ENCODE measurements at regions not wholly inside any gene's neighbourhood (a gene's known extent, or its start where the extent isn't known, plus 50 kb on each side); places are given as distances from the start of the nearest gene placed in this dataset.

DNA sequence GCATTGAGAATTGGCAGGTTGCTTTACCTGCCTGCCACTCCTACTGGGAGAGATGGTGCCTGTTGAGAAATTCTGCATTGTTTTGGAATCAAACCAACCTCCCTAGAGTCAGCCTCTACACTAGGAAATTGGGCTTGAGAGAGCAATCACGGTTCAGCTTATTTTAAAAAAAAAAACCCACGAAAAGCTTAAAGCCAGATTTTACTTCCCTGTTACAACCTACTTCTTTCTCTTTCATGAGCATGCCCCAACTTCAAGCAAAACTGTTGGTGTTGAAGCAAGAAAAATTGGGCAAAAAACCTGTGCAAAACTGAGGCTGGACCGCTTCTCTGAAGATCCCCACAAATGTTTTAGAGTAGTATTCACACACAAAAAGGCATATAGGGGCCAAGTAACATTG is 134.6 kb upstream of the ZEB2 start:
- Histone ChIP-seq H3K27me3 (ENCODE audit: control insufficient read depth in 3 of 3, insufficient read depth in 3 of 3, low read length in 3 of 3) (no peaks in the 10 kb centered on the region), H3K4me1 (ENCODE audit: control insufficient read depth in 3 of 3, insufficient read depth in 2 of 3, low read depth in 1 of 3, low read length in 2 of 3) (no peaks in the 10 kb centered on the region), H3K4me3 (ENCODE audit: low read depth in 1 of 3, low read length in 3 of 3) (no peak overlapping the region), H3K27ac (ENCODE audit: low read depth in 1 of 3, low read length in 2 of 3) (no peak overlapping the region), H3K9me3 (ENCODE audit: control insufficient read depth in 2 of 2, insufficient read depth in 1 of 2, low read depth in 1 of 2, low read length in 1 of 2) (no peaks in the 10 kb centered on the region), H3K36me3 (ENCODE audit: control insufficient read depth in 3 of 3, insufficient read depth in 2 of 3, low read depth in 1 of 3, low read length in 3 of 3) (no peaks in the 10 kb centered on the region)
- no peak for FAIRE-seq
- no peak for DNase-seq
- 70 to 82% (median 74%) methylated on average over 3 of the region's 3 CpGs for WGBS, 3 donors

DNA sequence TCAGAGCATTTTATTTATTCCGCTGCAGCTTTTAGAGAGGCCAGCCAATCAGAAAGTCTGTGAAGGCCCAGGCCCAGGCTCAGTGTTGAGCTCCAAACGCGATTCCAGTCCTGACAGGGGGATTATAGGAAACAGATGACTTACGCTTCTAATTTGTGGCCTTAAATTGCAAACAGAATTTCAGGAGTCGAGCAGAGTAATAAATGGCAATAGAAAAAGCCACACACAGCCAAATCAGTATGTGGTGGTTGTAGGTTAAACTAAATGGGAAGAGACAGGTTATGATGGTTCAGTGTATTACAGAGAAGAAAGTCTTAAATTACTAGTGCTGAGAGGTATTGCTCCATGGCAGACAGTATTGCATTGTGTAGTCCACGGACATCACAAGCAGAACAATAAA is 131.0 kb upstream of the ZEB2 start:
- H3K4me1 ChIP-seq (ENCODE audit: control insufficient read depth in 3 of 3, insufficient read depth in 2 of 3, low read depth in 1 of 3, low read length in 2 of 3): no peaks in the 10 kb centered on the region
- no peaks in the 10 kb centered on the region for H3K9me3 ChIP-seq (ENCODE audit: control insufficient read depth in 2 of 2, insufficient read depth in 1 of 2, low read depth in 1 of 2, low read length in 1 of 2)
- no peak overlapping the region for H3K4me3 ChIP-seq (ENCODE audit: low read depth in 1 of 3, low read length in 3 of 3)
- WGBS, 3 donors: 86 to 91% (median 87%) methylated on average over 6 of the region's 6 CpGs
- H3K27ac ChIP-seq (ENCODE audit: low read depth in 1 of 3, low read length in 2 of 3): no peak overlapping the region
- FAIRE-seq: no peak
- no peaks in the 10 kb centered on the region for H3K27me3 ChIP-seq (ENCODE audit: control insufficient read depth in 3 of 3, insufficient read depth in 3 of 3, low read length in 3 of 3)
- no peaks in the 10 kb centered on the region for H3K36me3 ChIP-seq (ENCODE audit: control insufficient read depth in 3 of 3, insufficient read depth in 2 of 3, low read depth in 1 of 3, low read length in 3 of 3)
- DNase-seq: no peak

DNA sequence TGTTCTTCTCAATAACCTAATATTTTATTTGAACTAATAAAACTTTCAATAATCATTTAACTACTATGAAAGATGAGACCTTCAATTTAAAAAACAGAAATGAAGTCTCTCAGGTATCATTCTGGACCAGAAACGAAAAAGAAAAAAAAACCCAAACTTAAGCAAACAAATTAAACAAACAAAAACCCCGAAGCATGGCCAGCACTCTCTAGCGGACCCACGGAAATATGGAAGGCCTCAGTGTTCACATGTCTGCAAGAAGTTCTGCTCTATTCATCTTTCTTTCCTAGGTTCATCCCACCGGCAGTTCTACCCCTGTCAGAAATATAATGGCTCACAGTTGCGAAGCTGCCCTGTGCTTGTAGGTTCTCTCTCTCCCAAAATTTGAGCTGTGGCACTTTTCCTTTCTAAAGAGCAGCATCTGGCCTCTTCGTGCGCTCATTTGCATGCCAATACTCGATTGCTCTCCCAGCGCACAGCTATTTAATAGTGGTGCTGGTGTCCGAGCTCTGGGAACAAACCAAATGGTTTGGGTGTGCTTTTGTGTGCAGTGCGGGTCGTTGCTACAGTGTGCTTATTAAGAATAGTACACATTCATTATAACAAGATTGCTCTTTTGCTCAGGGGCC is 129.0 kb upstream of the ZEB2 start:
- WGBS, 3 donors: 79 to 83% (median 80%) methylated on average over 13 of the region's 13 CpGs
- FAIRE-seq: no peak
- Histone ChIP-seq H3K4me1 (ENCODE audit: control insufficient read depth in 3 of 3, insufficient read depth in 2 of 3, low read depth in 1 of 3, low read length in 2 of 3) (no peaks in the 10 kb centered on the region), H3K27me3 (ENCODE audit: control insufficient read depth in 3 of 3, insufficient read depth in 3 of 3, low read length in 3 of 3) (no peaks in the 10 kb centered on the region), H3K9me3 (ENCODE audit: control insufficient read depth in 2 of 2, insufficient read depth in 1 of 2, low read depth in 1 of 2, low read length in 1 of 2) (no peaks in the 10 kb centered on the region), H3K36me3 (ENCODE audit: control insufficient read depth in 3 of 3, insufficient read depth in 2 of 3, low read depth in 1 of 3, low read length in 3 of 3) (no peaks in the 10 kb centered on the region), H3K4me3 (ENCODE audit: low read depth in 1 of 3, low read length in 3 of 3) (no peak overlapping the region), H3K27ac (ENCODE audit: low read depth in 1 of 3, low read length in 2 of 3) (no peak overlapping the region)
- DNase-seq: no peak

DNA sequence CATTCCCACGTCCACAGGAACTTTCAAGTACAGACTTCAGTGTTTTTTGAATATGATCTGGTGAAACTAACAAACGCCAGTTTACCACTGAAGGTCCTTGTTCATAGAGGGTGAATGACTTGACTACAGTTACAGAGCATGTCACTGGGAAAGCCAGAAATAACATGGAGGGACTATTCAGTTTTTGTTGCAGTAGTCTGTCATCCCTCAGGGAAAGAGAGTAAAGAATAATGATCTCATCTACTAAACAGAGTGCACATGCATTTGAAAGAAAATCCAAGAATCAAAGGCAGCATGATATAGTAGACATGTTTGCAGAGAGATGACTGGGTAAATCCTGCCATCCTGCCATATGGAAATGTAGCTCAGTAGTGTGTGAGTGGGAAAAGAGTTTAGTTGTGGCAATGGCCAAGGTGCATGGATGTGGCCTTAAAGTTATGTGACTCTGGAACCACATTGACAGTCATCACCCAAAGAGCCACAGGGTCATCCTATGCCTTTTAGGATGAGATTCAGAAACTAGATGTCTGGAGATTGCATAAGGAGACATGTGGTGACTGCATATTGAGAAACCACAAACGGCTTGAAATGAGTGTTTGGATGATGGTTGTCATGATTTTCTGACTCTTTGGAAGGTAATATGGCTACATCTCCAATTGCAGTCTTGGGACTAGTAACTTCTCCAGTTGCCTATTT is 125.3 kb upstream of the ZEB2 start:
- H3K27me3 ChIP-seq (ENCODE audit: control insufficient read depth in 3 of 3, insufficient read depth in 3 of 3, low read length in 3 of 3): no peaks in the 10 kb centered on the region
- H3K36me3 ChIP-seq (ENCODE audit: control insufficient read depth in 3 of 3, insufficient read depth in 2 of 3, low read depth in 1 of 3, low read length in 3 of 3): no peaks in the 10 kb centered on the region
- FAIRE-seq (no peak), DNase-seq (no peak)
- no peaks in the 10 kb centered on the region for H3K9me3 ChIP-seq (ENCODE audit: control insufficient read depth in 2 of 2, insufficient read depth in 1 of 2, low read depth in 1 of 2, low read length in 1 of 2)
- 79 to 80% (median 80%) methylated on average over 3 of the region's 3 CpGs for WGBS, 3 donors
- H3K4me1 ChIP-seq (ENCODE audit: control insufficient read depth in 3 of 3, insufficient read depth in 2 of 3, low read depth in 1 of 3, low read length in 2 of 3): no peaks in the 10 kb centered on the region
- H3K4me3 ChIP-seq (ENCODE audit: low read depth in 1 of 3, low read length in 3 of 3): no peak overlapping the region
- H3K27ac ChIP-seq (ENCODE audit: low read depth in 1 of 3, low read length in 2 of 3): no peak overlapping the region

DNA sequence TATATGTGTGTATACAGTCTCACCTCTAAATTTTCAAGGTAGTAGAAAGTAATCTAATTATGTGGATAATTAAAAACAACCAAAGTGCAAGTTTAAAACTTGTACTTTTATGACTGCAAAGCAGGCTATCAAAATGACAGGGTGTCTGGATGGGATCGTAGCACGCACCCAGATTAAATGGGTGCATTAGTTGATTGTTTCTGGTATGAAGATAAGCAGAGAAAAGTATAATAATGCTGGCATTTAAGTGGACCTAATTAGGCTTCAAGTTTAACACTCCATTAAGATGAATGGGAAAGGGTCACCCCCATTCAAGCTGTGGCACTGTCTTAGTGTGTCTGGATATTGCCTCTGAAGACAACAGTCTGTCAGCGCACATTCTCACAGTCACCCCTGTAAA is 124.6 kb upstream of the ZEB2 start:
- H3K27ac ChIP-seq (ENCODE audit: low read depth in 1 of 3, low read length in 2 of 3): no peak overlapping the region
- FAIRE-seq (no peak), DNase-seq (no peak)
- no peaks in the 10 kb centered on the region for H3K9me3 ChIP-seq (ENCODE audit: control insufficient read depth in 2 of 2, insufficient read depth in 1 of 2, low read depth in 1 of 2, low read length in 1 of 2)
- H3K27me3 ChIP-seq (ENCODE audit: control insufficient read depth in 3 of 3, insufficient read depth in 3 of 3, low read length in 3 of 3): no peaks in the 10 kb centered on the region
- H3K4me3 ChIP-seq (ENCODE audit: low read depth in 1 of 3, low read length in 3 of 3): no peak overlapping the region
- no peaks in the 10 kb centered on the region for H3K36me3 ChIP-seq (ENCODE audit: control insufficient read depth in 3 of 3, insufficient read depth in 2 of 3, low read depth in 1 of 3, low read length in 3 of 3)
- no peaks in the 10 kb centered on the region for H3K4me1 ChIP-seq (ENCODE audit: control insufficient read depth in 3 of 3, insufficient read depth in 2 of 3, low read depth in 1 of 3, low read length in 2 of 3)
- 84 to 96% (median 91%) methylated on average over 3 of the region's 3 CpGs for WGBS, 3 donors

DNA sequence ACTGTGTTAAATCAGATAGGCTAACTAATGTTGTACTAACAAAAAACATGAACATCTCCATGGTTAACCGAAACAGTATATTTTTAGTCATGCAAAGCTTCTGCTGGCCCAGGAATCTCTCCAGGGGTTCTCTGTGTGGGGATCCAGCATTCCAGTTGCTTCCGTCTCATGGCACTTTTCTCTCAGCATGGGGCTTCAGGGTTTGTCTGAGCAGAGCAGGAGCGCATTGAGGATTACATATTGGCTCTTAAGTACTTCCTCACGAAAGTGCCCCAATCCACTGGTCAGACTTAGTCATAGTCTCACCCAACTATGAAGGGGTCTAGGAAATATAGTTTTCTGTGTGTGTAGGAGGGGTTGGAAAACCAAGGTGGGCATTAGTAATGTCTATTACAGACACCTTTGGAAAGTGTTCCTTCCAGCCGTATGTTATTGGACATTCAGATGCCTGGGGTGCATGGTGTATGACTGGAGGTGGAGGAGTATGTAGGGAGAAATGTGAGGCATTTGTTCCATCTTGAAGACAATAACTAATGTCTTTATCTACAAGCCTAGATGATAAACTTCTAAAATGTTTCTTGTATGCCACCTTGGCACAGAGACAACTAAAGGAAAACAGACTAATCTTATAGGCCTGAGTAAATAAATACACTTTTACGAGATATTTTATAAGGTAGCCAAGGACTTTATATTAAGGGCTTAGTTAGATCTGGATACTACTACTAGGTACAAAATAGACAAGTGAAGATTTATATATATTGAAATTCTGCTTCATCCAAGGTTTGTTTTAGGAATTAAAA is 123.8 kb upstream of the ZEB2 start:
- Histone ChIP-seq H3K4me1 (ENCODE audit: control insufficient read depth in 3 of 3, insufficient read depth in 2 of 3, low read depth in 1 of 3, low read length in 2 of 3) (no peaks in the 10 kb centered on the region), H3K27ac (ENCODE audit: low read depth in 1 of 3, low read length in 2 of 3) (no peak overlapping the region), H3K4me3 (ENCODE audit: low read depth in 1 of 3, low read length in 3 of 3) (no peak overlapping the region), H3K27me3 (ENCODE audit: control insufficient read depth in 3 of 3, insufficient read depth in 3 of 3, low read length in 3 of 3) (no peaks in the 10 kb centered on the region), H3K9me3 (ENCODE audit: control insufficient read depth in 2 of 2, insufficient read depth in 1 of 2, low read depth in 1 of 2, low read length in 1 of 2) (no peaks in the 10 kb centered on the region), H3K36me3 (ENCODE audit: control insufficient read depth in 3 of 3, insufficient read depth in 2 of 3, low read depth in 1 of 3, low read length in 3 of 3) (no peaks in the 10 kb centered on the region)
- 83 to 92% (median 84%) methylated on average over 6 of the region's 6 CpGs for WGBS, 3 donors
- no peak for FAIRE-seq
- DNase-seq: no peak

DNA sequence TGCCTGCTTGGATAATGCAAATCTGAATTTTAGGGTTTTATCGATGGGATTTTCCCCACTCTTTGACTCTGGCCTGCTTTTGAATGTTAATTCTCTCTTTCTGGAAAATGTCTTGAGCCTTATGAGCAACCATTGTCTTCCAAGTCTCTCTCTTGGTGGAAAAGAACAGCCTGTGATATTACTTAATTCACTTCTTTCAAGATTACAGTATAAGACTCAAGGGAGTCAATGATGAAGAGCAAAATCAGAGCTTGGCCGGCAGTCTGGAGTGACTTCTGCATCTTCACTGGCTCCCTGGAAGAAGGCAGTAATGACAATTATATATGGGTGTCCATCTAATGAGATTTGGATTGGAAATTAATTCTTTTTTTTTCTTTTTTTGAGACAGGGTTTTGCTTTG is 122.9 kb upstream of the ZEB2 start:
- Histone ChIP-seq H3K27me3 (ENCODE audit: control insufficient read depth in 3 of 3, insufficient read depth in 3 of 3, low read length in 3 of 3) (no peaks in the 10 kb centered on the region), H3K27ac (ENCODE audit: low read depth in 1 of 3, low read length in 2 of 3) (no peak overlapping the region), H3K4me1 (ENCODE audit: control insufficient read depth in 3 of 3, insufficient read depth in 2 of 3, low read depth in 1 of 3, low read length in 2 of 3) (no peaks in the 10 kb centered on the region), H3K9me3 (ENCODE audit: control insufficient read depth in 2 of 2, insufficient read depth in 1 of 2, low read depth in 1 of 2, low read length in 1 of 2) (peaks cover 0 to 4% of the 10 kb centered on the region in 2 donors), H3K36me3 (ENCODE audit: control insufficient read depth in 3 of 3, insufficient read depth in 2 of 3, low read depth in 1 of 3, low read length in 3 of 3) (no peaks in the 10 kb centered on the region), H3K4me3 (ENCODE audit: low read depth in 1 of 3, low read length in 3 of 3) (no peak overlapping the region)
- FAIRE-seq: no peak
- 87 to 94% (median 90%) methylated on average over 2 of the region's 2 CpGs for WGBS, 3 donors
- DNase-seq: no peak

DNA sequence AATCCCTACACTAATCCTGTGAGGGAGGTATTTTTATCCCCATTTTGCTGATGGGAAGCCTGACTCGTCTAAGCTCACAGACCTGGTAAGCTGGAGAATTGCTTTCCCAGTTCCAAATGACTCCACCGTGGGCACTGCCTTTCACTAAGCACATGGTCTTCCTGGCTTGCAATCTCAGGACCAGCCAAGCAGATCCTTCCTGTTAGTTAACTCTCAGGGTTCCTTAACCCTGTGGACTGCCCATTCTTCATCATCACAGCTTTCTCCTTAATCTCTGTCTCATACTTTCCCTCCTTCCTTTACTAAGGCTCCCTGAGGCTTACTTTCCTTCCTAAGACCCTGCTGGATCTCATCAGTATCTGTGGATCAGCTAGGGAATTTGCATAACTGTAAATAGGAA is 122.2 kb upstream of the ZEB2 start:
- Histone ChIP-seq H3K9me3 (ENCODE audit: control insufficient read depth in 2 of 2, insufficient read depth in 1 of 2, low read depth in 1 of 2, low read length in 1 of 2) (peaks cover 0 to 4% of the 10 kb centered on the region in 2 donors), H3K27me3 (ENCODE audit: control insufficient read depth in 3 of 3, insufficient read depth in 3 of 3, low read length in 3 of 3) (no peaks in the 10 kb centered on the region), H3K4me3 (ENCODE audit: low read depth in 1 of 3, low read length in 3 of 3) (no peak overlapping the region), H3K27ac (ENCODE audit: low read depth in 1 of 3, low read length in 2 of 3) (no peak overlapping the region), H3K4me1 (ENCODE audit: control insufficient read depth in 3 of 3, insufficient read depth in 2 of 3, low read depth in 1 of 3, low read length in 2 of 3) (no peaks in the 10 kb centered on the region), H3K36me3 (ENCODE audit: control insufficient read depth in 3 of 3, insufficient read depth in 2 of 3, low read depth in 1 of 3, low read length in 3 of 3) (no peaks in the 10 kb centered on the region)
- 40 to 54% (median 43%) methylated on average over 2 of the region's 2 CpGs for WGBS, 3 donors
- no peak for FAIRE-seq
- no peak for DNase-seq
